B cell (primary cell): ENCODE measurements at regions not wholly inside any gene's neighbourhood (a gene's known extent, or its start where the extent isn't known, plus 50 kb on each side); places are given as distances from the start of the nearest gene placed in this dataset.

Experiments
- ATAC-seq: fragments of 200-7000 bp; cut with Tn5 transposase; one replicate; pipeline ENCODE4 v1.10.0; 2021; ENCODE audit warnings: low read depth, mild to moderate bottlenecking, moderate number of reproducible peaks, moderate library complexity
- CTCF ChIA-PET: fragments of 350-600 bp; sonication (Branson Sonifier 250); formaldehyde crosslinking; loops from one replicate; lab custom pipeline; 2021; ENCODE audit warnings: antibody characterized with exemption, inconsistent platforms; lab: Charles Lee
- POLR2A ChIA-PET: fragments of 350-600 bp; sonication (Branson Sonifier 250); formaldehyde crosslinking; loops from one replicate; lab custom pipeline; 2021; ENCODE audit warnings: antibody characterized with exemption; lab: Charles Lee
- DNase-seq: peaks from one replicate; pipeline ENCODE4 v3.0.0; 2013
- H2AFZ ChIP-seq: 2 replicates; pipeline ENCODE4 v1.6.1; 2012; ENCODE audit warnings: mild to moderate bottlenecking, low read depth, low read length; ENCODE audit not compliant: insufficient read depth, poor library complexity, severe bottlenecking
- H3K27ac ChIP-seq, 2 donors: 1 replicate in 1 of 2; 2 replicates in 1 of 2; pipeline ENCODE4 v1.5.1; 2012 to 2013; ENCODE audit warnings: low read length in 2 of 2, mild to moderate bottlenecking in 2 of 2, moderate library complexity in 1 of 2
- H3K27me3 ChIP-seq, 4 experiments: fragments of 200-600 bp in 1 of 4; sonication (generic) in 1 of 4; replicated peaks in 1 of 4; 1 replicate in 2 of 4; 2 replicates in 2 of 4; pipeline versions ENCODE4 v1.6.1 to v1.7.0; 2013 to 2016; ENCODE audit warnings: low read length in 3 of 4, mild to moderate bottlenecking in 2 of 4, mixed read lengths in 1 of 4, moderate library complexity in 1 of 4; ENCODE audit not compliant: insufficient read depth in 4 of 4, control insufficient read depth in 3 of 4; ENCODE audit errors: control extremely low read depth in 1 of 4
- H3K36me3 ChIP-seq, 2 experiments: replicated peaks in 1 of 2; 1 replicate in 1 of 2; 2 replicates in 1 of 2; pipeline versions ENCODE4 v1.6.1 to v1.7.1; 2013; ENCODE audit warnings: low read length in 1 of 2; ENCODE audit not compliant: insufficient read depth in 2 of 2, control insufficient read depth in 1 of 2; ENCODE audit errors: control extremely low read depth in 1 of 2, extremely low read depth in 1 of 2
- H3K4me1 ChIP-seq, 2 donors: fragments of 200-600 bp in 1 of 2; sonication (generic) in 1 of 2; 1 replicate in 1 of 2; 2 replicates in 1 of 2; pipeline versions ENCODE4 v1.5.1 to v1.6.1; 2013 to 2017; ENCODE audit warnings: low read length in 2 of 2; ENCODE audit not compliant: control insufficient read depth in 2 of 2, insufficient read depth in 2 of 2
- H3K4me2 ChIP-seq: replicated peaks from 2 replicates; pipeline ENCODE3; 2012; ENCODE audit warnings: mild to moderate bottlenecking, low read depth, low read length; ENCODE audit not compliant: poor library complexity, severe bottlenecking
- H3K4me3 ChIP-seq, 5 experiments: fragments of 200-600 bp in 1 of 5; sonication (generic) in 1 of 5; 1 replicate in 3 of 5; 2 replicates in 2 of 5; pipeline versions ENCODE4 v1.5.1 to v1.7.0; 2011 to 2016; ENCODE audit warnings: low read length in 4 of 5, mild to moderate bottlenecking in 4 of 5, low read depth in 2 of 5, control low read depth in 1 of 5, moderate library complexity in 1 of 5; ENCODE audit not compliant: insufficient read depth in 1 of 5; ENCODE audit errors: control extremely low read depth in 1 of 5, extremely low read depth in 1 of 5
- H3K79me2 ChIP-seq: fragments of 200-600 bp; sonication (generic); one replicate; pipeline ENCODE4 v1.6.0; 2016; ENCODE audit warnings: low read length; ENCODE audit not compliant: control insufficient read depth, insufficient read depth
- H3K9ac ChIP-seq: fragments of 200-600 bp; sonication (generic); 2 replicates; pipeline ENCODE4 v1.6.1; 2017; ENCODE audit warnings: mild to moderate bottlenecking, low read length, moderate library complexity
- H3K9me3 ChIP-seq, 3 donors: one replicate each; pipeline versions ENCODE4 v1.6.1 to v1.7.1; 2013; ENCODE audit warnings: low read length in 2 of 3; ENCODE audit not compliant: control insufficient read depth in 2 of 3, insufficient read depth in 1 of 3; ENCODE audit errors: control extremely low read depth in 1 of 3
- H4K20me1 ChIP-seq: 2 replicates; pipeline ENCODE4 v1.6.0; 2012; ENCODE audit warnings: mild to moderate bottlenecking, low read length; ENCODE audit not compliant: insufficient read depth, control insufficient read depth, poor library complexity, severe bottlenecking
- H3K27ac Mint-ChIP-seq: one replicate; pipeline ENCODE4 v1.8.0; 2021; ENCODE audit warnings: mixed read lengths
- H3K27me3 Mint-ChIP-seq: one replicate; pipeline ENCODE4 v1.8.0; 2021; ENCODE audit warnings: mixed read lengths
- H3K4me1 Mint-ChIP-seq: one replicate; pipeline ENCODE4 v1.8.0; 2021; ENCODE audit warnings: mixed read lengths
- H3K4me3 Mint-ChIP-seq: one replicate; pipeline ENCODE4 v1.8.0; 2021; ENCODE audit warnings: mixed read lengths
- H3K9me3 Mint-ChIP-seq: one replicate; pipeline ENCODE4 v1.8.0; 2022; ENCODE audit warnings: mixed read lengths; ENCODE audit not compliant: insufficient read depth
- EZH2 ChIP-seq: IDR thresholded peaks from 2 replicates; pipeline ENCODE4 v1.6.1; 2012; ENCODE audit warnings: borderline replicate concordance, low read depth, mild to moderate bottlenecking, moderate library complexity, low read length; ENCODE audit not compliant: insufficient read depth, poor library complexity, severe bottlenecking
- WGBS: methylation state at CpG from one replicate; pipeline ENCODE4 v1.1.5; 2013; ENCODE audit warnings: missing lambda C conversion rate; ENCODE audit not compliant: insufficient coverage; 5-methylcytosine and 5-hydroxymethylcytosine counted together
- intact Hi-C: fragments of 100-400 bp; cut with micrococcal nuclease; formaldehyde crosslinking; loops from one replicate; pipeline ENCODE4 v1.10.0; 2022
- TF ChIP-seq, protein P1 (sequence below): fragments of 200-600 bp; IDR thresholded peaks from one replicate; pipeline ENCODE4 v1.8.0; 2022; ENCODE audit warnings: antibody characterized with exemption, mild to moderate bottlenecking

DNA sequence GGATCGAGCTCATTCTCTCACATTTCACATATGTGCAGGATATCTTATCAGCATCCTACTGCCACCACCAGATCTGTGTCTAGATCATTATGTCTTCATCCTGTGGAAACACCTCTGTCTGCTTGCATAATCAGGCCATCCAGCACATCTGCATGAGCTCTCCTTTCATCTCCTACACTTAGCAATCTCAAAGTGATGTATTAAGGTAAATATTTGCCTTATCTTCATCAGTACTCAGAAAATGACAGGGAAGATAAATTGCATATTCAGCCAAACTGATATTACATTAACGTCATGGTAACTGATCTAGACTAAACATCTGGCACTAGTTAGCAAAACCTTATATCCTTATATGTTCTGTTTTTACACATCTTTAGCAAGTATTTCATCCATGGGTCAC lies 207.3 kb upstream of the PABPC4L start:
- ATAC-seq (no peak), DNase-seq (no peak)
- no peaks in the 10 kb centered on the region for H4K20me1 ChIP-seq
- no peaks in the 10 kb centered on the region for H3K9me3 ChIP-seq
- ChIA-PET CTCF (no interaction called here), POLR2A (no interaction called here)
- H3K79me2 ChIP-seq = no peaks in the 10 kb centered on the region
- no peak overlapping the region for H3K27ac ChIP-seq
- H3K4me3 ChIP-seq = no peak overlapping the region
- no peaks in the 10 kb centered on the region for H3K9me3 Mint-ChIP-seq
- H3K27me3 Mint-ChIP-seq = no peaks in the 10 kb centered on the region
- H3K4me1 ChIP-seq = no peaks in the 10 kb centered on the region
- intact Hi-C loops = no loop called here
- TF ChIP-seq EZH2 = no peak
- TF ChIP-seq, protein P1, sequence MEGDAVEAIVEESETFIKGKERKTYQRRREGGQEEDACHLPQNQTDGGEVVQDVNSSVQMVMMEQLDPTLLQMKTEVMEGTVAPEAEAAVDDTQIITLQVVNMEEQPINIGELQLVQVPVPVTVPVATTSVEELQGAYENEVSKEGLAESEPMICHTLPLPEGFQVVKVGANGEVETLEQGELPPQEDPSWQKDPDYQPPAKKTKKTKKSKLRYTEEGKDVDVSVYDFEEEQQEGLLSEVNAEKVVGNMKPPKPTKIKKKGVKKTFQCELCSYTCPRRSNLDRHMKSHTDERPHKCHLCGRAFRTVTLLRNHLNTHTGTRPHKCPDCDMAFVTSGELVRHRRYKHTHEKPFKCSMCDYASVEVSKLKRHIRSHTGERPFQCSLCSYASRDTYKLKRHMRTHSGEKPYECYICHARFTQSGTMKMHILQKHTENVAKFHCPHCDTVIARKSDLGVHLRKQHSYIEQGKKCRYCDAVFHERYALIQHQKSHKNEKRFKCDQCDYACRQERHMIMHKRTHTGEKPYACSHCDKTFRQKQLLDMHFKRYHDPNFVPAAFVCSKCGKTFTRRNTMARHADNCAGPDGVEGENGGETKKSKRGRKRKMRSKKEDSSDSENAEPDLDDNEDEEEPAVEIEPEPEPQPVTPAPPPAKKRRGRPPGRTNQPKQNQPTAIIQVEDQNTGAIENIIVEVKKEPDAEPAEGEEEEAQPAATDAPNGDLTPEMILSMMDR = no peak
- H3K4me1 Mint-ChIP-seq = no peaks in the 10 kb centered on the region
- no peak overlapping the region for H3K4me3 Mint-ChIP-seq
- no peak overlapping the region for H3K4me2 ChIP-seq
- no peak overlapping the region for H2AFZ ChIP-seq
- no peaks in the 10 kb centered on the region for H3K27me3 ChIP-seq
- no peak overlapping the region for H3K9ac ChIP-seq
- 100% methylated on average over 2 of the region's 2 CpGs for WGBS
- H3K27ac Mint-ChIP-seq = no peak overlapping the region
- no peaks in the 10 kb centered on the region for H3K36me3 ChIP-seq

DNA sequence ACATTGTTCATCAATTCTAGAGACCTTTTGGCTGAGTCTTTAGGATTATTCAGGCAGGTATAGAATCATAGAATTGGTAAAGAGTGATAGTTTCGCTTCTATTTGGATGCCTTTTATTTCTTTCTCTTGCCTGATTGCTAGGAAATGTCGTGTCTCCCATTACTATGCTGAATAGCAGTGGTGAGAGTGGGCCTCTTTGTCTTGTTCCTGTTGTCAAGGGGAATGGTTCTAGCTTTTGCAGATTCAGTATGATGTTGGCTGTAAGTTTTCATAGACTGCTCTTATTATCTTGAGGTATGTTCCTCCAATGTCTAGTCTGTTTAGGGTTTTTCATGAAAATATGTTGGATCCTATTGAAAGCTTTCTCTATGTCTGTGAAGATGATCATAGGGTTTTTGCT lies 200.2 kb upstream of the PABPC4L start:
- H3K79me2 ChIP-seq = no peaks in the 10 kb centered on the region
- H2AFZ ChIP-seq = no peak overlapping the region
- ChIA-PET CTCF (no interaction called here), POLR2A (no interaction called here)
- Mint-ChIP-seq H3K9me3 (peaks cover 8% of the 10 kb centered on the region), H3K27me3 (no peaks in the 10 kb centered on the region), H3K4me3 (no peak overlapping the region), H3K4me1 (no peaks in the 10 kb centered on the region), H3K27ac (no peak overlapping the region)
- DNase-seq = no peak
- TF ChIP-seq, protein P1 = no peak
- no peak for TF ChIP-seq EZH2
- H3K4me3 ChIP-seq = no peak overlapping the region
- no peak overlapping the region for H3K27ac ChIP-seq
- no peaks in the 10 kb centered on the region for H3K27me3 ChIP-seq
- 58% methylated on average over 2 of the region's 2 CpGs for WGBS
- no peaks in the 10 kb centered on the region for H4K20me1 ChIP-seq
- no peaks in the 10 kb centered on the region for H3K4me1 ChIP-seq
- no peaks in the 10 kb centered on the region for H3K36me3 ChIP-seq
- H3K4me2 ChIP-seq = no peak overlapping the region
- ATAC-seq = no peak
- intact Hi-C loops = no loop called here
- H3K9me3 ChIP-seq = peaks cover 0 to 4% (median 0%) of the 10 kb centered on the region in 3 donors
- no peak overlapping the region for H3K9ac ChIP-seq
